AG10803 (cell line): ENCODE measurements at regions not wholly inside any gene's neighbourhood (a gene's known extent, or its start where the extent isn't known, plus 50 kb on each side); places are given as distances from the start of the nearest gene placed in this dataset.

Experiments
- DNase-seq: peaks from one replicate; pipeline ENCODE4 v3.0.0; 2010; ENCODE audit warnings: low read depth
- H3K4me3 ChIP-seq: 2 replicates; pipeline ENCODE4 v1.5.1; 2011; ENCODE audit warnings: mild to moderate bottlenecking, low read length, control low read depth
- CTCF ChIP-seq: conservative IDR thresholded peaks from 2 replicates; pipeline ENCODE4 v1.5.1; 2011; ENCODE audit warnings: mild to moderate bottlenecking, low read length, control low read depth, inconsistent platforms

- DNase-seq: no peak
- TF ChIP-seq CTCF: no peak
These were observed 293.6 kb upstream of the MDFIC2 start for GRCh38 chr3:70606018-70606417.

GRCh38 chr3:70603103-70603502, 290.7 kb upstream of the MDFIC2 start:
- TF ChIP-seq CTCF: no peak
- H3K4me3 ChIP-seq: no peak overlapping the region
- no peak for DNase-seq

More at GRCh38 chr3:70606018-70606417, 293.6 kb upstream of the MDFIC2 start:
- no peak overlapping the region for H3K4me3 ChIP-seq

- no peak overlapping the region for H3K4me3 ChIP-seq
- TF ChIP-seq CTCF: no peak
- no peak for DNase-seq
These were observed 284.9 kb upstream of the MDFIC2 start for GRCh38 chr3:70597312-70597711.

GRCh38 chr3:70583682-70584081, 271.2 kb upstream of the MDFIC2 start:
- H3K4me3 ChIP-seq: no peak overlapping the region
- no peak for TF ChIP-seq CTCF
- DNase-seq: no peak

- no peak overlapping the region for H3K4me3 ChIP-seq
- no peak for TF ChIP-seq CTCF
- DNase-seq: no peak
These were observed 270.4 kb upstream of the MDFIC2 start for GRCh38 chr3:70582803-70583202.

GRCh38 chr3:70580021-70580420, 267.6 kb upstream of the MDFIC2 start:
- H3K4me3 ChIP-seq: no peak overlapping the region
- no peak for DNase-seq
- TF ChIP-seq CTCF: no peak

- DNase-seq: no peak
- no peak for TF ChIP-seq CTCF
- no peak overlapping the region for H3K4me3 ChIP-seq
These were observed 259.3 kb upstream of the MDFIC2 start for GRCh38 chr3:70571696-70572095.
